Smooth muscle cell (in vitro differentiated cells): ENCODE measurements at regions not wholly inside any gene's neighbourhood (a gene's known extent, or its start where the extent isn't known, plus 50 kb on each side); places are given as distances from the start of the nearest gene placed in this dataset.

Experiments
- DNase-seq: peaks from one replicate; lab custom pipeline; 2025; ENCODE audit not compliant: unreplicated experiment; lab: John Stamatoyannopoulos, UW
- H2AFZ ChIP-seq: fragments of 200-600 bp; sonication (generic); 2 replicates; pipeline ENCODE4 v1.6.0; 2016; ENCODE audit warnings: antibody characterized with exemption, low read depth, mild to moderate bottlenecking
- H3F3A ChIP-seq: fragments of 200-600 bp; sonication (generic); 2 replicates; pipeline ENCODE4 v1.6.0; 2017; ENCODE audit warnings: antibody characterized with exemption, low read depth
- H3K27ac ChIP-seq: fragments of 200-600 bp; sonication (generic); 2 replicates; pipeline ENCODE4 v1.5.1; 2016; ENCODE audit warnings: low read depth, mild to moderate bottlenecking
- H3K27me3 ChIP-seq: fragments of 200-600 bp; sonication (generic); 2 replicates; pipeline ENCODE4 v1.6.1; 2016; ENCODE audit warnings: low read depth, mild to moderate bottlenecking
- H3K36me3 ChIP-seq: fragments of 200-600 bp; sonication (generic); 2 replicates; pipeline ENCODE4 v1.5.1; 2016; ENCODE audit warnings: low read depth
- H3K4me1 ChIP-seq: fragments of 200-600 bp; sonication (generic); 2 replicates; pipeline ENCODE4 v1.5.1; 2016; ENCODE audit warnings: low read depth
- H3K4me2 ChIP-seq: fragments of 200-600 bp; sonication (generic); 2 replicates; pipeline ENCODE4 v1.6.0; 2016; ENCODE audit warnings: mild to moderate bottlenecking
- H3K4me3 ChIP-seq: fragments of 200-600 bp; sonication (generic); 2 replicates; pipeline ENCODE4 v1.5.1; 2016; ENCODE audit warnings: mild to moderate bottlenecking
- H3K79me2 ChIP-seq: fragments of 200-600 bp; sonication (generic); 2 replicates; pipeline ENCODE4 v1.6.0; 2016; ENCODE audit warnings: low read depth, mild to moderate bottlenecking
- H3K9ac ChIP-seq: fragments of 200-600 bp; sonication (generic); 2 replicates; pipeline ENCODE4 v1.6.0; 2016; ENCODE audit warnings: low read depth
- H3K9me3 ChIP-seq: fragments of 200-600 bp; sonication (generic); replicated peaks from 2 replicates; pipeline ENCODE4 v1.5.1; 2016; ENCODE audit warnings: low read depth
- H4K20me1 ChIP-seq: fragments of 200-600 bp; sonication (generic); 2 replicates; pipeline ENCODE4 v1.6.0; 2016; ENCODE audit warnings: low read depth
- CTCF ChIP-seq: fragments of 200-600 bp; sonication (generic); IDR thresholded peaks from 2 replicates; pipeline ENCODE4 v1.5.1; 2017; ENCODE audit warnings: borderline replicate concordance, mild to moderate bottlenecking, antibody characterized with exemption; ENCODE audit not compliant: insufficient read depth, poor library complexity, severe bottlenecking
- WGBS: methylation state at CpG from one replicate; pipeline ENCODE4 v1.1.7; 2016; ENCODE audit warnings: low lambda C conversion rate; 5-methylcytosine and 5-hydroxymethylcytosine counted together

- Histone ChIP-seq H3K4me3 (no peak overlapping the region), H3K27me3 (no peaks in the 10 kb centered on the region), H4K20me1 (no peaks in the 10 kb centered on the region)
Observed at GRCh38 chr16:49010396-49010795, 271.2 kb downstream of the CBLN1 start.

GRCh38 chr16:49009204-49009603, 272.4 kb downstream of the CBLN1 start:
- Histone ChIP-seq H3F3A (no peaks in the 10 kb centered on the region), H3K27ac (no peak overlapping the region), H3K4me2 (no peak overlapping the region), H3K36me3 (no peaks in the 10 kb centered on the region), H3K4me3 (no peak overlapping the region), H2AFZ (no peak overlapping the region), H3K79me2 (no peaks in the 10 kb centered on the region), H3K27me3 (no peaks in the 10 kb centered on the region), H4K20me1 (no peaks in the 10 kb centered on the region), H3K4me1 (no peaks in the 10 kb centered on the region), H3K9me3 (no peaks in the 10 kb centered on the region), H3K9ac (no peak overlapping the region)
- 96% methylated on average over 1 of the region's 1 CpG for WGBS
- DNase-seq, result no peak
- no peak for TF ChIP-seq CTCF

More at GRCh38 chr16:49010396-49010795, 271.2 kb downstream of the CBLN1 start:
- Histone ChIP-seq H3K9ac (no peak overlapping the region), H3K4me1 (no peaks in the 10 kb centered on the region), H2AFZ (no peak overlapping the region), H3F3A (no peaks in the 10 kb centered on the region), H3K9me3 (no peaks in the 10 kb centered on the region), H3K36me3 (no peaks in the 10 kb centered on the region), H3K79me2 (no peaks in the 10 kb centered on the region), H3K27ac (no peak overlapping the region), H3K4me2 (no peak overlapping the region)
- no peak for DNase-seq
- 73% methylated on average over 8 of the region's 8 CpGs for WGBS
- TF ChIP-seq CTCF, result no peak

DNA sequence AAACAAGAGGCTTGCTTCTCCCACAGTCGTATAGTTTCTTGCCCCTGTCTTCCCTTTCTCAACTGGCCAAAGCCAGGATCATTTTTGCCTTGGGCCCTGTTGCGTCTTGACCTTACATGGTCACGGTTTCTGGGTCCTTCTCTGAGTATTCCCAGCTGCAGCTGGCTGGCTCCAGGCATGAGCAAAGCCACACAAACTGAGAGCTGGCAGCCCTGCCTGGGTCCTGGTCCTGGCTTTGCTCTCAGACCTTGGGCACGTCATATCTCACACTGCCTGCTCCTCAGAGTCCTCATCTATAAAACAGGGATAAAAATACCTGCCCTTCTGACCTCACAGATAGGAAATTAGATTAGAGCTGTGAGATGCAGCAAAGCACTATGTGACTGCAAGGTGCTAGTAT, 277.6 kb downstream of the CBLN1 start:
- Histone ChIP-seq H3K9ac (no peak overlapping the region), H3K9me3 (no peaks in the 10 kb centered on the region), H3K36me3 (no peaks in the 10 kb centered on the region), H3K27me3 (no peaks in the 10 kb centered on the region), H3K4me3 (no peak overlapping the region), H3K27ac (no peak overlapping the region), H3K79me2 (no peaks in the 10 kb centered on the region), H3K4me1 (no peaks in the 10 kb centered on the region), H4K20me1 (no peaks in the 10 kb centered on the region), H3F3A (no peaks in the 10 kb centered on the region), H2AFZ (no peak overlapping the region), H3K4me2 (no peak overlapping the region)
- no peak for TF ChIP-seq CTCF
- 78% methylated on average over 4 of the region's 4 CpGs for WGBS
- no peak for DNase-seq

- H3K4me3 ChIP-seq, result no peak overlapping the region
- no peaks in the 10 kb centered on the region for H3K4me1 ChIP-seq
- H3K9ac ChIP-seq, result no peak overlapping the region
- no peaks in the 10 kb centered on the region for H3K27me3 ChIP-seq
- no peak for TF ChIP-seq CTCF
- H3F3A ChIP-seq, result no peaks in the 10 kb centered on the region
- H3K27ac ChIP-seq, result no peak overlapping the region
- H2AFZ ChIP-seq, result no peak overlapping the region
- no peak for DNase-seq
- H3K36me3 ChIP-seq, result no peaks in the 10 kb centered on the region
- H3K4me2 ChIP-seq, result no peak overlapping the region
- no peaks in the 10 kb centered on the region for H3K9me3 ChIP-seq
- 76% methylated on average over 2 of the region's 2 CpGs for WGBS
- no peaks in the 10 kb centered on the region for H3K79me2 ChIP-seq
- no peaks in the 10 kb centered on the region for H4K20me1 ChIP-seq
Observed at GRCh38 chr16:49003022-49003421, 278.6 kb downstream of the CBLN1 start.
